ENCODE measurements at regions not wholly inside any gene's neighbourhood (a gene's known extent, or its start where the extent isn't known, plus 50 kb on each side); places are given as distances from the start of the nearest gene placed in this dataset.

DNA sequence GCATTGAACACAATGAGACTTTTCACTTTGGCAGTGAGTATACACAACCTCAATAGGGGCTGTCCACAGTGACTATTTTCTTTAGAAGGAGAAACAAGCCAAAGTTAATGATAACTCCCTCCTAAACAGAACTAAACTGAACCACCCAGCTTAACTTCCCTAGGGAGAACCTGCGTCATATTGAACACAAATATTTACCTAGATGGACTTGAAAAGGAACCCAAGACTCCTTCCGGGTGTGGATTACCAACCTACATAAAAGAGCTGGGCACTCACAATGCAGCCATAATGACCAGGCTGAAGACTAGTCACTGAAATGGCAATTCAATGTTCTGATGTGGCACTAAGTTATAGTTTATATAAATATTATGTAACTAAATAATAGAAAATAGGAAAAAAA is 160.6 kb downstream of the IBTK start:
- no peak overlapping the region for H3K27ac Mint-ChIP-seq
- H3K4me3 Mint-ChIP-seq = no peak overlapping the region
- intact Hi-C loops (cut with micrococcal nuclease) = no loop called here
- H3K27me3 Mint-ChIP-seq (ENCODE audit: low read depth) = no peaks in the 10 kb centered on the region
- no peaks in the 10 kb centered on the region for H3K4me1 Mint-ChIP-seq (ENCODE audit: low read depth)
- H3K36me3 Mint-ChIP-seq (ENCODE audit: low read depth) = no peaks in the 10 kb centered on the region
- peaks cover 2% of the 10 kb centered on the region for H3K9me3 Mint-ChIP-seq
- DNase-seq = no peak
- CTCF ChIA-PET = no interaction called here

GRCh38 chr6:82085701-82086100 is 161.8 kb downstream of the IBTK start:
- H3K4me3 Mint-ChIP-seq = no peak overlapping the region
- no peak for DNase-seq
- intact Hi-C loops (cut with micrococcal nuclease) = no loop called here
- H3K4me1 Mint-ChIP-seq (ENCODE audit: low read depth) = no peaks in the 10 kb centered on the region
- no peak overlapping the region for H3K27ac Mint-ChIP-seq
- CTCF ChIA-PET = no interaction called here
- H3K27me3 Mint-ChIP-seq (ENCODE audit: low read depth) = no peaks in the 10 kb centered on the region
- H3K9me3 Mint-ChIP-seq = no peaks in the 10 kb centered on the region
- H3K36me3 Mint-ChIP-seq (ENCODE audit: low read depth) = no peaks in the 10 kb centered on the region

- intact Hi-C loops (cut with micrococcal nuclease) = no loop called here
- H3K4me1 Mint-ChIP-seq (ENCODE audit: low read depth) = no peaks in the 10 kb centered on the region
- no peaks in the 10 kb centered on the region for H3K9me3 Mint-ChIP-seq
- no peak for DNase-seq
- CTCF ChIA-PET = no interaction called here
- no peaks in the 10 kb centered on the region for H3K36me3 Mint-ChIP-seq (ENCODE audit: low read depth)
- no peaks in the 10 kb centered on the region for H3K27me3 Mint-ChIP-seq (ENCODE audit: low read depth)
- H3K4me3 Mint-ChIP-seq = no peak overlapping the region
- no peak overlapping the region for H3K27ac Mint-ChIP-seq
Observed at GRCh38 chr6:82084324-82084920, 163.1 kb downstream of the IBTK start.

DNA sequence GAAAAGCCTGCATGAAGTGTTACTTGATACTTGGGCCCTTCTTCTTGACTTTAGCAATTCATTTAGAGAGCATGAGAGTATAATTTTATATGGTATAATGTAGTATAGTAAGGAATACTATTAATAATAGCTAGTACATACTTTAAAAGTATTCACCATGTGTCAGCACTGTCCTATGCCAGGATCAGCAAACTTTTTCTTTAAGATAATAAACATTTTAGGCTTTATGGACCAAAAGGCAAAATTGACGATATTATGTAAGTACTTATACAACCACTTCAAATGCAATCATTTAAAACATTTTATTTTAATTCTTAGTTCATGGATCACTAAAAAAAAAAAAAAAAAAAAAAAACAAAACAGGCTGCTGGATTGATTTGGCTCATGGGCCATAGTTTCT is 163.9 kb downstream of the IBTK start:
- no peaks in the 10 kb centered on the region for H3K4me1 Mint-ChIP-seq (ENCODE audit: low read depth)

DNA sequence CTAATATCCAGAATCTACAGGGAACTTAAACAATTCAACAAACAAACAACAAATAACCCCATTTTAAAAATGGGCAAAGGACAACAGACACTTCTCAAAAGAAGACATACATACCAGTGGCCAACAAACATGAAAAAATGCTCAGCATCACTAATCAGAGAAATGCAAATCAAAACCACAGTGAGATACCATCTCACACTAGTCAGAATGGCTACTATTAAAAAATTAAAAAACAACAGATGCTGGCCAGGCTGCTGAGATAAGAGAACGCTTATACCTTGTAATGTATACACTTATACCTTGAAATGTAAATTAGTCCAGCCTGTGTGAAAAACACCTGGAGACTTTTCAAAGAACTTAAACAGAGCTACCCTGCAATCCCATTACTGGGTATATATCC is 166.8 kb downstream of the IBTK start:
- no peak for DNase-seq
- Mint-ChIP-seq H3K9me3 (no peaks in the 10 kb centered on the region), H3K4me3 (no peak overlapping the region), H3K27me3 (ENCODE audit: low read depth) (peaks cover 2% of the 10 kb centered on the region), H3K36me3 (ENCODE audit: low read depth) (no peaks in the 10 kb centered on the region), H3K27ac (no peak overlapping the region), H3K4me1 (ENCODE audit: low read depth) (no peaks in the 10 kb centered on the region)
- CTCF ChIA-PET = no interaction called here
- intact Hi-C loops (cut with micrococcal nuclease) = no loop called here

More for the DNA sequence above, 163.9 kb downstream of the IBTK start:
- Mint-ChIP-seq H3K27me3 (ENCODE audit: low read depth) (no peaks in the 10 kb centered on the region), H3K36me3 (ENCODE audit: low read depth) (no peaks in the 10 kb centered on the region), H3K27ac (no peak overlapping the region), H3K4me3 (no peak overlapping the region), H3K9me3 (no peaks in the 10 kb centered on the region)
- intact Hi-C loops (cut with micrococcal nuclease) = no loop called here
- no peak for DNase-seq
- CTCF ChIA-PET = no interaction called here

DNA sequence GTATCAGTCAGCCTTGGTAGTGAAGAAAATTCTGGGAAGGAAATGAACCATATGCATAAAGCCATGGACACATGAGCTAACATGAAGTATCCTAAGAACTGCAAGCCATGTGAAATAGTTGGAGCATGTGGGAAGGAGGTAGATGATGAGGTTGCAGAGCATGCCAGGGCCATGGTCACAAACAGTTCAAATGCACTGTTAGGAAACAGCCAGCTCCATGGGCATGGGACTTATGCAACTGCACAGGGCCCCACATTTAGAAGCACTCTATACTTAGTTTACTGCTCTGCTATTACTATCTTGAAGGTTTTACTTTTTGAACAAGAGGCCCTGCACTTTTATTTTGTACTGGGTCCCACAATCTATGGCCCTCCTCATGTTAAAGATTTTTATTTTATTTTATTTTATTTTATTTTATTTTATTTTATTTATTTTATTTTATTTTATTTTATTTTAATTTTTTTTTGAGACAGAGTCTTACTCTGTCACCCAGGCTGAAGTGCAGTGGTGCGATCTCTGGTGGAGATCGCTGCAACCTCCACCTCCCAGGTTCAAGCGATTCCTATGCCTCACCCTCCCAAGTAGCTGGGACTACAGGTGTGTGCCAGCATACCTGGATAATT is 169.1 kb downstream of the IBTK start:
- intact Hi-C loops (cut with micrococcal nuclease) = no loop called here
- DNase-seq = no peak
- Mint-ChIP-seq H3K27me3 (ENCODE audit: low read depth) (peaks cover 2% of the 10 kb centered on the region), H3K4me1 (ENCODE audit: low read depth) (no peaks in the 10 kb centered on the region), H3K9me3 (no peaks in the 10 kb centered on the region), H3K4me3 (no peak overlapping the region), H3K36me3 (ENCODE audit: low read depth) (no peaks in the 10 kb centered on the region), H3K27ac (no peak overlapping the region)
- CTCF ChIA-PET = no interaction called here

DNA sequence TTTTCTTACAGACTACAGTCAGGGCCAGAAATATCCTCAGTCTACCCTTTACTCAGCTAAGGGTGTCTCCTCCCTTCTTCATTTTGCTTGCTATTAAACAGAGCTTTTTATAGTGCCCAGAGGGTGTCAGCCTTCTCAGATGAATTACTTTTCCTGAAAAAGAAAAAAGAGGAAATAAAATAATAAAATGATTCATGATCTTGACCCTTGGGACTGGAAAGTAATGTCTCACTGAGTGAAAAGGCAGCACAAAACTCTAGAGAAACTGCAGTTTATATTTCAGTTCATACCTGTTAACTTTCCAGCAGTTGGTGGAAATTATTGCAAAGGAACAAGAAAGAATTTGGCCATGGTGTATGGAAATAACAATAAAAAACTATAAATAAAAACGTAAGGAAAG is 170.6 kb downstream of the IBTK start:
- CTCF ChIA-PET = no interaction called here
- peaks cover 4% of the 10 kb centered on the region for H3K27me3 Mint-ChIP-seq (ENCODE audit: low read depth)

GRCh38 chr6:82074556-82074955 is 173.0 kb downstream of the IBTK start:
- Mint-ChIP-seq H3K9me3 (no peaks in the 10 kb centered on the region), H3K27me3 (ENCODE audit: low read depth) (peaks cover 4% of the 10 kb centered on the region), H3K4me1 (ENCODE audit: low read depth) (no peaks in the 10 kb centered on the region), H3K4me3 (no peak overlapping the region), H3K27ac (no peak overlapping the region), H3K36me3 (ENCODE audit: low read depth) (no peaks in the 10 kb centered on the region)
- DNase-seq = no peak
- CTCF ChIA-PET = no interaction called here
- intact Hi-C loops (cut with micrococcal nuclease) = no loop called here

More for the DNA sequence above, 170.6 kb downstream of the IBTK start:
- Mint-ChIP-seq H3K27ac (no peak overlapping the region), H3K4me1 (ENCODE audit: low read depth) (no peaks in the 10 kb centered on the region), H3K4me3 (no peak overlapping the region), H3K9me3 (no peaks in the 10 kb centered on the region), H3K36me3 (ENCODE audit: low read depth) (no peaks in the 10 kb centered on the region)
- intact Hi-C loops (cut with micrococcal nuclease) = no loop called here
- DNase-seq = no peak

- intact Hi-C loops (cut with micrococcal nuclease) = no loop called here
- CTCF ChIA-PET = no interaction called here
- no peak overlapping the region for H3K4me3 Mint-ChIP-seq
Observed at GRCh38 chr6:82073484-82073883, 174.1 kb downstream of the IBTK start.

GRCh38 chr6:82072751-82073150 is 174.8 kb downstream of the IBTK start:
- no peaks in the 10 kb centered on the region for H3K36me3 Mint-ChIP-seq (ENCODE audit: low read depth)
- H3K9me3 Mint-ChIP-seq = no peaks in the 10 kb centered on the region

More at GRCh38 chr6:82073484-82073883, 174.1 kb downstream of the IBTK start:
- Mint-ChIP-seq H3K9me3 (no peaks in the 10 kb centered on the region), H3K27ac (no peak overlapping the region), H3K36me3 (ENCODE audit: low read depth) (no peaks in the 10 kb centered on the region), H3K27me3 (ENCODE audit: low read depth) (peaks cover 4% of the 10 kb centered on the region), H3K4me1 (ENCODE audit: low read depth) (no peaks in the 10 kb centered on the region)
- no peak for DNase-seq

DNA sequence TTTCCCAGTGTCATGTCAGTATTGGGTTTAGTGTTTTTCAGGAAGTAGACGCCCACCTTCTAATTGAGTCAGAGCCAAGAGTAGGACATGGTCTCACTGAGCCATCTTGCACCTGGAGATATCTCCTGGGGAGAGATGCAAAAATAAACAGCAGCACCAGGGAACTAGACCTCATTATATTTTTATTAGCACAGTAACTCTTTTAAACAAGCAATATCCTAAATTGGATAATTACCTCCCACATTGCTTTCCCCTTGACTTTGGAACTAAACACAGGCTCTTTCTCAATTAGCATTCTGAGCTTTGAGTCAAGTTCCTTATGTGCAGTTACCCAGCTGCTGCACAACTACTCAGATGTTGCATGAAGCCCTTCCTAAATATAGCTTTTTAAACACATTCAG is 175.4 kb downstream of the IBTK start:
- DNase-seq = no peak
- CTCF ChIA-PET = no interaction called here
- Mint-ChIP-seq H3K36me3 (ENCODE audit: low read depth) (no peaks in the 10 kb centered on the region), H3K4me1 (ENCODE audit: low read depth) (no peaks in the 10 kb centered on the region), H3K27me3 (ENCODE audit: low read depth) (peaks cover 4% of the 10 kb centered on the region), H3K9me3 (no peaks in the 10 kb centered on the region), H3K4me3 (no peak overlapping the region), H3K27ac (no peak overlapping the region)
- intact Hi-C loops (cut with micrococcal nuclease) = no loop called here

More at GRCh38 chr6:82072751-82073150, 174.8 kb downstream of the IBTK start:
- DNase-seq = no peak
- CTCF ChIA-PET = no interaction called here
- Mint-ChIP-seq H3K27me3 (ENCODE audit: low read depth) (peaks cover 4% of the 10 kb centered on the region), H3K27ac (no peak overlapping the region), H3K4me1 (ENCODE audit: low read depth) (no peaks in the 10 kb centered on the region), H3K4me3 (no peak overlapping the region)
- intact Hi-C loops (cut with micrococcal nuclease) = no loop called here

GRCh38 chr6:82068721-82069120 is 178.8 kb downstream of the IBTK start:
- Mint-ChIP-seq H3K36me3 (ENCODE audit: low read depth) (no peaks in the 10 kb centered on the region), H3K27me3 (ENCODE audit: low read depth) (peaks cover 2% of the 10 kb centered on the region), H3K4me3 (no peak overlapping the region), H3K4me1 (ENCODE audit: low read depth) (no peaks in the 10 kb centered on the region), H3K9me3 (no peaks in the 10 kb centered on the region), H3K27ac (no peak overlapping the region)
- intact Hi-C loops (cut with micrococcal nuclease) = no loop called here
- CTCF ChIA-PET = no interaction called here
- DNase-seq = no peak

DNA sequence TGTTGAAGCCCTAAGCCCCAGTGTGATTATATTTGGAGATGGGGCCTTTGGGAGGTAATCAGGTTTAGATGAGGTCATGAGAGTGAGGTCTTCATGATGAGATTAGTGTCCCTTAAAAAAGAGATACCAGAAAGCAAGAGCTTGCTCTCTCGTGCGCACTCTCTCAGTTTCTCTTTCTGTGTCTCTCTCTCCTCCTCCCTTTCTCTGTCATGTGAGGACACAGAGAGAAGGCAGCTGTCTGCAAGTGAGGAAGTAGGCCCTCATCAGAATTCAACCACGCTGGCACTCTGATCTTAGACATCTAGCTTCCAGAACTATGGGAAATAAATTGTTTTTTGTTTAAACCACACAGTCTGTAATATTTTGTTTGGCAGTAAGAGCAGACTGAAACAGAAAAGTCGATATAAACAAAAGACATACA is 180.5 kb downstream of the IBTK start:
- Mint-ChIP-seq H3K36me3 (ENCODE audit: low read depth) (no peaks in the 10 kb centered on the region), H3K4me1 (ENCODE audit: low read depth) (no peaks in the 10 kb centered on the region), H3K4me3 (no peak overlapping the region), H3K27ac (no peak overlapping the region), H3K9me3 (peaks cover 1% of the 10 kb centered on the region), H3K27me3 (ENCODE audit: low read depth) (peaks cover 1% of the 10 kb centered on the region)
- CTCF ChIA-PET = no interaction called here
- intact Hi-C loops (cut with micrococcal nuclease) = no loop called here
- no peak for DNase-seq
